GM18507 (cell line): ENCODE measurements at regions not wholly inside any gene's neighbourhood (a gene's known extent, or its start where the extent isn't known, plus 50 kb on each side); places are given as distances from the start of the nearest gene placed in this dataset.

Source experiments
- DNase-seq: peaks from one replicate; pipeline ENCODE4 v3.0.0; 2011; ENCODE audit warnings: low read depth; ENCODE audit not compliant: insufficient read length; ENCODE audit errors: extremely low spot score
- FAIRE-seq: peaks from 2 replicates; lab custom pipeline; 2011; peaks lifted over from hg19 to GRCh38; lab: Jason Lieb, UNC

DNA sequence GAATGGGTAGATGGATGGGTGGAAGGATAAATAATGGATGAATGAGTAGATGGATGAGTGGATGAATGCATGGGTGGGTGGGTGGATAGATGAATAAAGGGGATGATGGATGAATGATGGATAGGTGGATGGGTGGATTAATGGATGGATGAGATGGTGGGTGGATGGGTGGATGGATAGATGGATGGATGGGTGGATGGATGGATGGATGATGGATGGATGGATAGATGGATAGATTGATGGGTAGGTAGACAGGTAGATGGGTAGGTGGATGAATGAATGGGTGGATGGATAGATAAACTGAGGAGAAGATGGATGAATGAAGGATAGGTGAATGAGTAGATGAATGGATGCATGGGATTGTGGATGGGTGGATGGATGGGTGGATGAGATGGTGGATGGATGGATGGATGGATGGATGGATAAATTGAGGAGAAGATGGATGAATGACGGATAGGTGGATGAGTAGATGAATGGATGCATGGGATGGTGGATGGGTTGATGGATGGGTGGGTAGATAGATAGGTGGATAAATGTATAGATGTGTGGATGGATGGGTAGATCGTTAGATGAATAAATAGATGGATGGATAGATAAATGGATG is 331.3 kb downstream of the MN1 start:
- no peak for FAIRE-seq
- DNase-seq: no peak

DNA sequence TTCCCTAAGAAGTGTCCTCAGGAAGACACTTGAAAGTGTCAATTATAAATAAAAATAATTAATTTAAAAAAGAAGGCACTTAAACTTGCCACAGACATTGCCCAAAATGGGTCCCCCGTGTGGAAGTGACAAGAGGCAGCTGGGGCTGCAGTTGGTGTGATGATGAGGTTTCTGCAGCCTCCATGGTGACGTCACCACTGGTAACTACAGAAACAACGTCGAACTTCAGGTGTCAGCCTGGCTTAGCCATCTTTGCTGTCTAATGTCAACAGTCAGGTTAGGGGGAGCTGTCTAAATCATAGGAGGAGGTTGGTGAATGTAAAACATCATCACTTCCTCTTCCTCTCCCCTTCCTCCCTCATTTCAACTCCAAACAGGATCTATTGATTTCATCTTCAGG is 328.6 kb downstream of the MN1 start:
- no peak for FAIRE-seq
- no peak for DNase-seq

DNA sequence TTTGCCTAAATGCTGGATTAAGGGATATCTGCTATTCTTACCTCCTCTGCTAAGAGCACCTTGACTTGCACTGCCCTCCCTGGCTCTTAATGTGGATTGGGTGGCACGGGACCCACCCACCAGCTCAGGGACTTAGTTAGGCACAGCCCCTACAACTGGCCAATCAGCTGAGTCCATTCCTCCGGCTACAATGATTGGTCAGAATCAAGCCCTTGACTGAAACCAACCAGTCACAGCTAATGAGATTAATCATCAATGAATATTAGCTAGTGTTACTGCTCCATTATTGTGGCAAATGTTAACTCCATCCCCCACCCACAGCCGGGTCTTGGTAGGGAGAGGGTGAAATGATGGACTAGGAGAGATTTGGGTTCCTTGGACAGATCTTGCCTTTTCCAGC is 328.0 kb downstream of the MN1 start:
- DNase-seq (no peak), FAIRE-seq (no peak)

DNA sequence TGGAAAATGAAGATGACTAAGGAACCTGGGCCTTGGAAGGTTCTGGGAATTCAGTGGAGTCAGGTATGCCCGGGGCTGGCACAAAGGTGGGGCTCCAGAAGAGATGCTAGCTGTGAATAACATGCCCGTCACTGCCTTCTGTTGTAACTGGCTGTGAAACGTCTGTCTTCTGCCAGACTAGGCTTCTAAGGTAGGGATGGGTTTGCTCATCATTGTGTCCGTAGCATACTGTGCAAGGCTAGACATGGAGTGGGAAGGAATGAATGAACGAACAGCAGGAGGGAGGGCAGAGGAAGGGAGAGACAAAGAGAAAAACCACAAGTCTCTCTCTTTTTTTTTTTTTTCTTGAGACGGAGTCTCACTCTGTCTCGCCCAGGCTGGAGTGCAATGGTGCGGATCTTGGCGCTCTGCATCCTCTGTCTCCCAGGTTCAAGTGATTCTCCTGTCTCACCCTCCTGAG is 327.4 kb downstream of the MN1 start:
- FAIRE-seq (no peak), DNase-seq (no peak)

DNA sequence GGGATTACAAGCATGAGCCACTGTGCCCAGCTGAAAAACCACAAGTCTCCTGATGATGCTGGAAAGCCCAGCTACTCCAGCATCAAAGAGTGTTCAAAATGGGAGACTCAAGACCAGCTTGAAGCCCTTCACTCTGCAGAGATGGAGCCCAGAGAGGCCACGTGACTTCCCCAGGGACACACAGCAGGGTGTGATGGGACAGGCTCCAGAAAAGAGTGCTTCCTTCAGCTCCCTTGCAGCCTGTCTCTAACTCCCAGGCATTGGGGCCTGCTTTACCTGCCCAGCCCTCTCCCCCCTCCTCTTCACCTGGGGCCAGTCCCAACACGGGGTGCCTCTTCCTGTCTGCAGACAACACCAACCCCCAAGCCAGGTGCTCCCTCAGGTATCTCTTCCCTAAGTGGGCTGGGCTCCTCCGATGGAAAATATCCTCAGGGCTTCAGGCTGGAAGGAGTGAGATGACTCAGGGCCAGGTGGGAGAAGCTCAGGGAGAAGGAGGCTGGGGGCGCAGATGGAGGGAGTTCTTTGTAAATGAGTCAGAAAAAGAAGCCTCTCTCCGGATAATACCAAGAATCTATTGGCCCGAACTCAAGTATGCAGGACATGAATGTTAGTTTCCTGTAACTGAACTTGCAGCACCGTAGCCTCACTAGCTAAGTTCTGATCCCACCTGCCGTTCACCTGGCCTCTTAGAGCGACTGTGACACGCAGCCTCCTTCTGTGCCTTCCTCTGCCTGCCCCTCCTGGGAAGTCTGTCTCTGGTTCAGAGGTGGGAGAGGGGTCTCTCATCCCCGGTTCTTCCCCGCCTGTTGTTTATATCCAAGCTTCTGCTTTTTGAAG is 326.6 kb downstream of the MN1 start:
- DNase-seq: no peak
- no peak for FAIRE-seq

DNA sequence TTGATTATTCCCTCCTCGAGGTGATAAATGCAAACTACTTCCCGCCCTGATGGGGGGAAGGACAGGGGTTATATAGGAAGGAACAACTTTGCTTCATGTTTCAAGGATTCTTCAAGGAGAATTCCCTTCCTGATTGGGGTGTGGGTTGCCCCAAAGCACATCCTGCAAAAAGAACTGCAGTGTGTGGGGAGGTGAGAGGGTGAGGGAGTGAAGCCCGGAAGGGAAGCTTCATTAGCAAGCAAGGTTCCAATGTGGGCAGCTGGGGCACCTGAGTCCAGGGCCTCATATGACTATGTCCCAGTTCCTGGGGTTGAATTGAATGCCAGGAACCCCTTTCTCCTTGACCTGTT is 326.0 kb downstream of the MN1 start:
- FAIRE-seq (no peak), DNase-seq (no peak)

DNA sequence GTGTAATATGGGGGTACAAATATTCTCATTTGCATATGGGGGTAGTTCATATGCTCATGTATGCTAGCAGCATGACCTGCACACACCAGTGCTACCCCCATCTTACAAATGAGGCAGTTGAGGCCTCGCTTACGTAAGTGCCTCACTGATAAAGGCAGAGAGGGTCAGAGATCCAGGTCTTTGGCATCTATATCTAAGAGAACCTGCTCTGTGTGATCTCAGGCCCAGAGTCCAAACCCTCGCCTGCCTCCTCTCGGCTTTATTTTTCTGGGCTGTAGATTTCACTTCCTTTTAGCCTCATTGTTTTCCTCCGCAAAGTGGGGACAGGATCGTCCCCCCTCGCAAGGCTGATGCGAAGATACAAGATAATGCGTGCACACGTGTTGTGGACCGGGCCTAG is 325.2 kb downstream of the MN1 start:
- FAIRE-seq (no peak), DNase-seq (no peak)

DNA sequence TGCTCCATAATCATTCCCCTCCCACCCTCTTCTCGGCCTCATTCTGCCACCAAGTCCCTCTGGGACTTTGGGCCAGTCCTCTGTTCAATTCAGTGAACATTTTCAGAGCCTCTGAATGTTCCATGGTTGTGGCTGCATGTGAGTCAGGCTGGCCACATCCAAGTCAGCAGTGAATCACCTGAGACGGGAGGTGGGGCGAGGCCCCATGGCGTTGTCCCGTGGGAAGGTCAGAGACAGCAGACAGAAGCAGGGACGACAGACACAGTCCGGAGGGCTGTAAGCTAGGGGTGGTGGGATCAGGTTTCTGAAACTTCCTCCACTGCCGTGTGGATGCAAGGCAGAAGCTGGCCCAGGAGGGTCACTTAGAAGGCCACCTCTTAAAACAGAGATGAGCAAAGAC is 324.8 kb downstream of the MN1 start:
- FAIRE-seq: no peak
- DNase-seq: no peak

DNA sequence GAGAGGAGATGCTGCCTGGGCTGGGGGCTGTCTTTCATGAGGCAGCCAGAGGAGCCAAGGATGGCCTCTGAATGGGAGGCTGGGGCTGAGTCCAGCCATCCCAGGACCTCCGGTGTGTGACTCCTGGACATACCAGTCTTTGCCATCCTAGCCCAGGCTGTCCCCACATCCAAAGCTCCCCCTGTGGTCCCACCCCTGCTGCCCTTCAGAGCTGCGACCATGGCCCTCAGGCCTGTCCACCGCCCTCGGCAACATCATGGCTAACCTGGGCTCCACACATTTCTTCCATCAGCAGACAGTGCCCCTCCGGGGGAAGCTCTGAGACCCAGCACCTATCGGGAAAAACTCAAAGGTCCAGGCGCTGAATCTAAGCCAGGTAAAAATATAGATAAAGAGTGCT is 324.4 kb downstream of the MN1 start:
- FAIRE-seq (no peak), DNase-seq (no peak)

DNA sequence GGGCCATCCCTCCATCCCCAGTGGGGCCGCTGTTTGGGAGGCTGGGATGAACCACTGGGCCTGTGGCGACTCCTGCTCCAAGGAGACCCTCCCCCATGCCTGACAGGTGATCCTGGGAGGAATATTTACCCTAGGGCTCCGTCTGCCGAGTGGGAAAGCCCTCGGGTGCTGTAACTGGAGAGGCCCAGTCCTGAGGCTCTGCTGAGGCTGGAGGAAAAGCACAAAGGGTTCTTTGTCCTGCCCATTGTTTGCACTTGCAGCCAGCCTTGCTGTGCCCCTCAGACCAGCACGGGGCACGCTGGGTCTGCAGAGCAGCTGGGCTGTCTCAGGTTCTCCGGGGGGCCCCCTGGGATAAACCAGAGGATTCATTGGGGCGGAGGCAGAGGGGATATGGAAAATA is 321.1 kb downstream of the MN1 start:
- FAIRE-seq (no peak), DNase-seq (no peak)

DNA sequence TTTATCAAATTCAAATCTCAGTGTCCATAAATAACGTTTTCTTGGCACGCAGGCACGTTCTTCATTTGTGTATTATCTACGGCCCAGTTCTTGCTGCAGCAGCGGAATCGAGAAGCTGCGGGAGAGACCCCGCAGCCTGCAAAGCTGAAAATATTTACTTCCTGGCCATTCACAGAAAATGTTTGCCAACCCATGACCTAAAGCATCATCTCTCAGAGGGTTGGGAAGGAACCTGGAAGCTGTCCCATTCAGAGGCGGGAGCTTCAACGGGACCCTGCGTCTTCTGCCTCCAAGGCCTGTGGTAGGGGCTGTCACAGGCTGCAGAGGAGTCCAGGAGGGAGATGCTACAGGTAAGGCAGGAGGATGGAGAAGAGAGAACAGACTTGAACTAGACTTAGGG is 319.2 kb downstream of the MN1 start:
- FAIRE-seq (no peak), DNase-seq (no peak)

DNA sequence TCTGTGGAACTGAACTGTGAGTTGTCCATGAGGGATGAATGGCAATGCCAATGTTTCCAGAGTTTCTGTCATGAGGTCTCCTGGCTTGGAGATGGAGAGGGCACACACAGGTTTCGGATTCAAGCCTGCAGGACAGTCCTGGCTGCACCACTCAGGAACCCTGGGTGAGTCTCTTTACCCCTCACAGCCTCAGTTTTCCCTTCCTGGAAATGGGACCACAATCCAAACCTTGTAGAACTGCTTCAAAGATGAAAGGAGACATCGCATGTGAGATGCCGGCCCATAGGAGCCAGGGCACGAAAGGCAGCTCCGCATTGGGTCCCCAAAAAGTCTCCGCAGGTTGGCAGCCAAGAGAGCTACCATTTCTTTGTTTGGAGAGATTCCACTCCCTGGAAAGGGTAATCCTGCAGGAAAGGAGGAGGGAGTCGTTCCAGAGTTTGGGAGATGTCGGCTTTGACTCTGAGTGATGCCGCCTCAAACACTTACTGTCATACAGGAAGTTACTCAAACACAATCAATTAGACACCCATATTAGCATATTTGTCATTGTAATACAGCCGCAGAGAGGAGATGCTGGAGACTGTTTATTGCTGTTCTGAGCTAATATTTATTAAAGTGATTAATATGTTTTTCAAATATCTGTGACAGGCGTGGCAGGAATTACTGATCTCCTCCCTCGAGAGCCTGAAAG is 318.3 kb downstream of the MN1 start:
- FAIRE-seq (no peak), DNase-seq (no peak)

DNA sequence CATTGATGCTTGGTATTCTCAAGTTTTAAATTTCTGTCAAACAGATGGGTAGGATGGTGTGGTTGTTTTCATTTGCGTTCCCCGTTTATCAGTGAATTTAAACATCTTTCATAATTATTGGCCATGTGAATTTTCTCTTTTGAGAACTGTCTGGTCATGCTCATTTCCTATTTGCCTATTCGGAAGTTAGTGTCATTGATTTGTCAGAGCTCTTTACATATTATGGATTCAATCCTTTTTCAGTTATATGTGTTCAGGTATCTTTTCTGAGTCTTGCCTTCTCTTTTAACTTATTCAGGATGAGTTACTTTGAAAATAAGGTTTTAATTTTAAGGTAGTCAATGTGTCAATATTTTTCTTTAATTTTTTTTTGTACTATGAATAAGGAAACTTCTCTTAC is 315.7 kb downstream of the MN1 start:
- DNase-seq: no peak
- FAIRE-seq: no peak

DNA sequence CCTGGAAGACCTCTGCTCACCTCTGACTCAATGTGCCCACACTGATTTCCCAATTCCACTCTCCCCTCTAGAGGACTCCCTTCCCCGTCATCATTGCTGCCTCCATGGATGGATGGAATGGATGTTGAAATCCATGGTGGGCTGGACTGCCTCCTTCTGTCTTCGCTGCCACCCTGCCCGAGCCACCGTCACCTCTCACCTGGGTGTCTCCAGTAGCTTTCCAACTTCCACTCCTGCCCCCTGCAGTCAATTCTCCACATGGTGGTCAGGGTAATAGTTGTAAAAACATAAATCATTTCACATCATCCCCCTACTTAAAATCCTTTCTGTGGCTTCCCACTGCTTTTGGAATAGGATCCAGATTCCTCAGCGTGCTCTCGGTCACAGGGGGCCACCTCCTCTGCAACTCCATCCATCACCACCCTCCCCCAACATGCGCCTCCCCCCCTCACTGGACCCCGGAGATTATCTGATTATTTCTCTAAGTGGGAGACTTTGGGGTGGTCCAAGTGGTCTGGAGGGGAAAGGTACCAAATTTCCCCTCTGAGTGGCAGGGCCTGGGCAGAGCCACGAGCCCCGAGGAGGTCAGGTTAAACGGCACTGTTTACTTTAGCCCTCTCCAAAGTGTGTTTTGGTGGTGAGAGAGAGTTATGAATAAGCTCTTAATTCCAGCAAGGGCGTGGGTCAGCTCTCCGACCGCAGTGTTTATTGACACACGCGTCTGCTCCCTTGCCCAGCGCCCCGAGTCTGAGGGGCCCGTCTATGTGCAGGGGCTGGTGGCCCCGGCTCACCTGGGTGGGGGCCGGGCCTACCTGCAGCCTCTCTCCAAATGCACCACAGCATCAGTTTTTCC is 313.7 kb downstream of the MN1 start:
- FAIRE-seq: no peak
- DNase-seq: no peak

DNA sequence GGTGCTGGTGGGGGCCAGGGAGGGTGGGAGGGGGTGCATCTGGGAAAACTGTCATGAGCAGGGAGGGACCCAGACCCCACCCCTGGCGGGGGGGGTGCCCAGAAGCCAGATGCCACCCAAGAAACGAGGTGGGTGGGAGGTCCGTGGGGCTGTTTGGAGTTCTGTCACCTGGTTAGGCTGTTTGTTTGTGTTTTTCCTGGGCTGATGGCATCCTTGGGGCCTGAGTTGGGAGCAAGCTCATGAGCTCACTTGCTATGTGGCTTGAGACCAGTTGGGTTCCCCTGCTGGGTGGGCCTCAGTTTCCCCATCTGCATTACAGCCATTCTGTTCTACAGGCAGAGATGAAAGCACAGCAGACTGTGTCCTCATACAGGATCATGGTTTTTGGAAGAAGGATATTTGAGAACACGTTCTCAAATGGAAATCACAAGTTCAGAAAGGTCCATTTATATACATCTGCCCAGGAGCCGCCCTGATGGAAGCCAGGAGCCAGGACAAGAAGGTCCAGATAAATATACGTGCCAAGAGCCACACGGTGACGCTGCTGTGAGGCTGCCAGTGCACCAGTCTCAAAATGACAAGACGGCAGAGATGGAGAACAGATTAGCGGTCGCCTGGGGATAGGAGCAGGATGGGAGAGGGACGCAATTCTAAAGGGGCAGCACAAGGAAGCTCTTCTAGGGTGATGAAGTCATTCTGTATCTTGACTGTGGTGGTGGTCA is 312.9 kb downstream of the MN1 start:
- DNase-seq (no peak), FAIRE-seq (no peak)

DNA sequence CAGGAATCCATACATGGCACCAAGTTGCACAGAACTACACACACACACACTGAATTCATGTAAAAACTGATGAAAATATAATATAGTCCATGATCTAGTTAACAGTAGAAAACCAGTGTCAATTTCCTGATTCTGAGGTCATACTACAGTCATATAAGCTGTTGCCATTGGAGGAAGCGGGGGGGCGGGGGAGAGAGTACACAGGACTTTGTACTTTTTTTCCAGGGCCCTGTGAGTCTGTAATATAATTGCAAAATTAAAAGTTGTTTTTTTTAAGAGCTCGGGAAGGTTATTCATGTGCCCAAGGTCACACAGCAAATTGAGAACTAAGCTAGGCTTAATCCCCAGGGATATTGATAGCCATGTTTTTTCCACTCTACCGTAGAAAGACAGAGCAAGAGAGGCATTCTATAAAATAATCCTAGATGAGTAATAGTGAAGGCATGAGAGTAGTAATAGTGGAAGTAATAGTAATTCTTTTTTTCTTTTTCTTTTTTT is 312.3 kb downstream of the MN1 start:
- DNase-seq (no peak), FAIRE-seq (no peak)

DNA sequence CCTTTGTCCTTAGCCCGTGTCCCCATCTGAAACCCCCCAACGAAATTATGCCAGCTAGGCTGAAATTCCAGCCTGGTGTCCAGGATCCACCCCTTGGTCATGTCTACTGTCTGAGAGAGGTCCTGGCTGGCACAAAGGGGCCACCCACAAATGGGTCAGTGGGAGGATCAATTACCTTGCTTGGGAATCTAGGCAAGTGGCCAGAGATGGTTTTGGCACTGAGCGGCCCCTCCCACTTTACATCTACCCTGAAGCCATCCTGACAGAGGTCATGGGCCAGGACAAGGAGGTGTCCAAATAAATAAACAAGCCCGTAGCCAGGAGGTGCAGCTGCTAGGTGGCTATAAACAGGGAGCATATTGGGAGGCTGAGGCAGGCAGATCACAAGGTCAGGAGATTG is 311.5 kb downstream of the MN1 start:
- DNase-seq (no peak), FAIRE-seq (no peak)

DNA sequence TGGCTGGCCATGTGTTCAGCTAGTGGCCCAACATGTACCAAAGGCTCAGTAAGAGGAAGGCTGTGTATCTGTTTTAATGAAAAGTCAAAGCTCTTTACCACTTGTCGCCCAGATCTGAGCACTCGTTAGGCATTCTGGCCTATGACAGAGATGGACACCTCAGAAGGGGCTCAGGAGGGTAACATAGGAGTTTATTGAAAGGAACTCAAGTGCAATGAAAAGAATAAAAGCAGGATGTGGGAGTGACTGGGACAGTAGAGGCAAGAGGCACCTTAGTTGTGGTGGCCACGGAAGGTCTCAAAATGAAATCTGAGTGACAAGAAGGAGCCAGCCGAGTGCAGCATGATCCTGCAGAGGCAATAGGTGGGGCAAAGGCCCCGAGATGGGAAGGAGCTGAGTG is 309.7 kb downstream of the MN1 start:
- no peak for FAIRE-seq
- no peak for DNase-seq

DNA sequence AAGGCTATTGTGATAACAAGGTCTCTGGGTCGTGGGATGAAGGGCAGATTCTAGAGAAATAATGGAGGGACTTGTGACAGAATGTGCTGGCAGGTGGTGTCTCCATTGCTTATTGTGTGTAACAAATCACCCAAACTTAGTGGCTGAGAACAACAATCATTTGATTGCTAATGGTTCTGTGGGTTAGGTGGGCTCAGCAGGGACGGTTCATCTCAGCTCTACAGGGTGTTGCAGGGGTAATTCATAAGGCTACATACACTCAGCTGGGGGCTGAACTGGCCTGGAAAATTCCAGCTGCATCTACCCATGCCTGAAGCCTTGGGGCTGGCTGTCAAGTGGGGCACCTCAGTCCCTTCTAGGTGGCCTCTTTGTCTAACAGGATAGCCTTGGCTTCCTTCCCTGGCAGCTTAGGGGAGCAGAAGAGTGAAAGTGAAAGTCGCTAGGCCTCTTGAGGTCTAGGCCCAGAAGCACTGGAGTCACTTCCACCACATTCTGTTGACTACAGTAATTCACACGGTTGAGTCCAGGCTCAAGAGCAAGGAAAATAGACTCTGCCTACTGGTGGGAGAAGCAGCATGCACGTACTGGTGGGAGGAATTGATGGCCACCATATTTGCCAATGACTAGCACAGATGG is 308.9 kb downstream of the MN1 start:
- DNase-seq (no peak), FAIRE-seq (no peak)
